GM21723 (cell line): ENCODE measurements at regions not wholly inside any gene's neighbourhood (a gene's known extent, or its start where the extent isn't known, plus 50 kb on each side); places are given as distances from the start of the nearest gene placed in this dataset.

Experiments used
- ATAC-seq: cut with Tn5 transposase; IDR thresholded peaks from one replicate; pipeline ENCODE4 v1.9.1; 2021; ENCODE audit warnings: mild to moderate bottlenecking, moderate library complexity; ENCODE audit not compliant: unreplicated experiment

DNA sequence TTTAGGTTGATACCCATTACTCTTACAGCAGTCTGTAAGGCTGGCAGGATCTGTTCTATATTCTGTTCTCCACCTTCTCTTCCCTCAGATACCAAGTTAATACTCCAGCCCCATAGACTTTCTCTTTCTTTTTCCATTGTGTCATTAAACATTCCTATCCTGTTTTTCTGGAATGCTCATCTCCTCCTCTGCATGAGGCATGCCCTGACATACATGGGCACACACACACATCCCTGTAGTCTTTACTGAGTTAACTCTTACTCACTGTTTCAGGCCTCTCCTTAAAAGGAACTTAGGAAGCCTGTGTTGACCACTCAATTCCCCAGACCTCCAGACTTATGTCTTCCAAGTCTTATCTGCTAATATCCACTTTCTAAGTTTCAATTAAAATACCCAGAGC, 476.8 kb downstream of the METTL15 start:
- ATAC-seq, result no peak

DNA sequence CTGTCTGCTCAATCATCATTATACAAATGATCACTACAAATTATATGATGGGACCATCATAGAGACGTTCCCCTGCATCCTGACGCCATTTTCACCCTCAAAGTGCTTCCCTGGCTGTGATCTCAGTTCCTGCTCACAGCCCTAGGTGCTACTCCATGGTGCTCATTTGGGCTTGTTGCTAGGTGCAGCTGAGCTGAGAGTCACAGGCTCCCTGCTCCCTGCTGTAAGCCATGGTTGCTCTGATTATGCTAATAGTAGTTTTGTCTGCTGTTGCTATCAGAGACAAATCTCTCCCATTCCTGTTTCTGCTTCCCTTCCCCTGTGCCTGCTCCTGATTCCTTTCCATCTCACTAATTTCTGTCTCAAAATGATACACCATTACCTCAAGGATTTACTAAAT, 474.3 kb downstream of the METTL15 start:
- ATAC-seq, result no peak

DNA sequence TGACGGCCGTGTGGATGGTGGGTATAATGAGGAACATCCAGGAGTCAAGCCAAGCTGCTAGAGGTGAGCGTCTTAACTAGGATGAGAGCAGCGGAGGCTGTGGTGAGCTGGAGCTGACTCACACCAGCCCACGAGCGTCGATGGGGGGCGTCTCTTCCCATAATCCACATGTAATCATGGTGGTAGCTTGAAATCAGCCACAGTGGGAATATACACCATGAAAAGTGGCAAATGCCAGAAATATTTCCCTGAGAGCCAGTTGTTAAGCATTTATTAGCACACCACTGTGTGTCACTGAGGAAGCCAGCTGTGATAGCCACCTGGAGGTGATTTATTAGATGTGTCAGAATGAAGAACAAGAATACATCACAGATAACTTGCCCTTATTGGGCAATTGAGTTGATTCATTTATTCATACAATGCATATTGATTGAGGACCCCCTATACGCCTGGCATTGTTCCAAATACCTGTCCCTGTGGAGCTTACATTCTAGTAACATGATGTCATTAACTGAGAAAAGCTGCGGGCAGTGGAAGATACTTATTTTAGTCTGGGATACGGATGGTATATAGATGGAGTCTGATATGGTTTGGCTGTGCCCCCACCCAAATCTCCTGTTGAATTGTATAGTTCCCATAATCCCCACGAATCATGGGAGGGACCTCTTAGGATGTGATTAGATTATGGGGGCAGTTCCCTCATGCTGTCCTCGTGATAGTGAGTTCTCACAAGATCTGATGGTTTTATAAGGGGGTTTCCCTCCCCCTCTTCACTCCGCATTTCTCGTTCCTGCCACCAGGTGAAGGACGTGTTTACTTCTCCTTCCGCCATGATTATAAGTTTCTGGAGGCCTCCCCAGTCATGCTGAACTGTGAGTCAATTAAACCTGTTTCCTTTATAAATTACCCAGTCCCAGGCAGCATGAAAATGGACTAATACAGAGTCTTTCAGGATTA, 473.4 kb downstream of the METTL15 start:
- ATAC-seq, result no peak

DNA sequence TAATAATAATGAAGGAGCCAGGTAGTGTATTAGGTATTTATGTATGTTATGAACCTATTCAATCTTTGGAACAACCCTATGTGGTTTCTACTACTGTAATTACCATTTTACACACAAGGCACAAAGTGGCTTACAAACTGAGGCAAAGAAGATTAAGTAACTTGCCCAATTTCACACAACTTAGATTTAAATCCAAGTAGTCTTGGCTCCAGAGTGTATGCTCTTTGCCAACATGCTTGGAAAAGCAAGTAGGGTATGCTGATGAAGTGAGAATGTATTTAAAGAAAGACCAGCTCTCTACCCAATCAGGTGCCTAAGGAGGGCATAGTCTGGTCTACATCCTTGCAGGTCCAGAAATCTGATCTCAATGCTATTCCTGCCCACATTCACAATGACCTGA, 463.2 kb downstream of the METTL15 start:
- ATAC-seq, result no peak

DNA sequence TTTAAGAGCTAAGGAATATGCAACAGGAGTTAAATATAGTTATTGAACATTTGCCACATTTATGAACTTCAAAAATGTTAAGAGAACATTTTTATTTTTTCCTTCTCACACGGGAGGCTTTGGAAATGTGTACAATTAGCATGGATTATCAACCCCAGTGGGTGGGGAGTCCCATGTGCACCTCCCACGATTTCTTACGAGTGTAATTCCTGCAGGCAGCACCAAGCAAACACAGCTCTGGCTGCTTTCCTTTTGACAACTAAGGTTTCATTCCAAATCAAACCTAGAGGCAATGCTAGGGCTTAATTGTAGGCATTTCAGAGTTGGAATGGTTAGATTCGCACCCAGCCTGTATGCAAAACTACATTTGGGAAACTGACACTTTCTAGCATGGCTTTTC, 460.9 kb downstream of the METTL15 start:
- ATAC-seq, result no peak

DNA sequence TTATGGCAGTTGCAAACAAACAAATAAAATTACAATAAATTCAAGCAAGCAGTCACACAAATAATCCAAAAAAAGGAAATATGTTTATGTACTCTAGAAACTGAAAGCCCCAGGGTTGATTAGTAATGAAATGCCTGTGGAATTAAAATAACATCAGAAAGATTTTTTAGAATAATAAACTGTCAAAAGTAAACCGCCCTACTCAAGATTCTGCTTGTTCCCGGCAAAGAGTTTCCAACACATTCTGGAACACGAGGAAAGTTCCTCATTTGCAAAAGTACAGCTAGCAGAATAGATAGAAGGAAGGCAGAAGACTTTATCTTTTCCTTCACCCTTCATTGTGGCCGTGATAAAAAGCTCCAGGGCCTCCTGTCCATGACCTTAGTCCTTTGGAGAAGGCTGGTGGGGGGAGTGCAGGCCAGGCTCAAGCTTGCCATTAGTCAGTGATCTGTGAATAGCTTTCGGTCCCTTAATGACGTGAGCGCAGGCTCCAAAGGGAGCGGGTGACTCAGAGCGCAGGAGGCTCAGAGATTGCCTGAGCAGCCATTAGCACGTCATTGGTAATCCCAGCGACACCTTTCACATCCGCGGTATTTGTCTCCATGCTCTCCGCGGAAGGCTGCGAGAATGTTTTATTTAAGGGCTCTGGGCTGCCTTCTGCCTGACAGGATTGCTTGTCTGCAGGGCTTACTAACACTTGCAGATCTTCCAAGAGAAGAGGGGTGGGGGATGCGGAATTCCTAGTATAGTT, 458.3 kb downstream of the METTL15 start:
- no peak for ATAC-seq

DNA sequence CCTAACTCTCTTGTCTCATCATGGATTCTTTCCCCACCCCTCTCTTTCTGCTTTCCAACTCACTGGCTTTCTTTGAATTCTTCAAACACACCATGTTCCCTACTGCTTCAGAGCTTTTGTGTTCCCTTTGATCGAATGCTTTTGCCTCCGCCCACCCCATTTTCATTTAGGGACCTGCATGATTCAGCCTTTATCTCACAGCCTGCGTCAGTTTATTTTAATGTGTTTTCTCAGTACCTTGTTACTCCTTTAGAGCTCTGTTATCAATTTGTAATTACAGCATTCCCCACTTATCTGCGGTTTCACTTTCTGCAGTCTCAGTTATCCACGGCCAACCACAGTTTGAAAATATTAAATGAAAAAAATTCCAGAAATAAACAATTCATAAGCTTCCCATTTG, 451.3 kb downstream of the METTL15 start:
- ATAC-seq, result no peak

DNA sequence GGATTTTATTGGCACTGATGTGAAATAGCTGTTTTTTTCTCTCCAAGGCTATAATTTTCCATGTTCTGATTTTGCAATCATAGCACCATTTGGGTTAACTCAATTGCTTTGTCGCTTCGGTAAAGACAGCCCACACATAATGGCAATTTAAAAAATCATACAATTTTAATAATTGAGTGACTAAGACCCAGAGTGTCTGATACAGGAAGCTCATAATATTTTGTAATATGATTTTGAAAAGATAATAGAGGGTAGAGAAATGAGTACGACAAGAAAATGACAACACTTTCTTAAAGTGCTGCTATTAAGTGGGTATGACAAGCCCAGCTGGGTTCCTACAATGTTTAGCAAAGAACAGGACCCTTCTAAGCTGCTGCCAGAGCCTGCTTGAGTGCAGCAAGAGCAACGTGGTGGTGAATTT, 439.1 kb downstream of the METTL15 start:
- no peak for ATAC-seq

DNA sequence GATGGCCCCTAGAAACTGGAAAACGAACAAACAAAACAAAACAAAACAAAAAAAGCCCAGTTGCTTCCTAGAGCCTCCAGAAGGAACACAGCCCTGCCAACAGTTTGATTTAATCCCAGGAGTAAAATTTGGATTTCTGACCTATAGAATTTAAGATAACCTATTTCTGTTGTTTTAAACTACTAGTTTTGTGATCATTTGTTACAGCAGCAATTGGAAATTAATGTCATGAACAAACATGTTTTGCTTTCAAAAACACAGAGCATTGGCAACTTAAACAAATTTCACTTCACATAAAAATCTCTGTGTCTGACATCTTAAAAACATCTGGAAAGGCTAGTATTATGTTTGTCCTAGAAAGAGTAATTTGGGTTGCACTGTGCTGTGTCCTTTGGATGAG, 437.3 kb downstream of the METTL15 start:
- ATAC-seq, result no peak

DNA sequence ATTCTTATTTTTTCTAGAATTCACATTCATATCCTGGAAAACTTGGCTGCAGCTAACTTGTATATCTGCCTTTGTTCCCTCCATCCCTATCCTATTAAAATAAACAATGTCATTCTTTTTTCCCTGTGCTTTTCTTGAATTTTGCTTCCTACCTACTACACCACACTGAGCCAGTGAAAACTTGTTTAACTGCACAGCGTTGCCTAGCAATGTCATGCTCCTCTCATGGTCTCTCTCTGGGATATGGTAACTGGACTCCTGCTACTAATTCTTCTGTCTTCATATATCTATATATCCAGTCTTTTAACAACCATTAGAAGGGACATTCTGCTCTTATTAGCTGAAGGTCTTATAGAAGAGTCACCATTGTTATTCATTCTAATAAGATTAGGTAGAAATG, 434.4 kb downstream of the METTL15 start:
- ATAC-seq, result no peak

DNA sequence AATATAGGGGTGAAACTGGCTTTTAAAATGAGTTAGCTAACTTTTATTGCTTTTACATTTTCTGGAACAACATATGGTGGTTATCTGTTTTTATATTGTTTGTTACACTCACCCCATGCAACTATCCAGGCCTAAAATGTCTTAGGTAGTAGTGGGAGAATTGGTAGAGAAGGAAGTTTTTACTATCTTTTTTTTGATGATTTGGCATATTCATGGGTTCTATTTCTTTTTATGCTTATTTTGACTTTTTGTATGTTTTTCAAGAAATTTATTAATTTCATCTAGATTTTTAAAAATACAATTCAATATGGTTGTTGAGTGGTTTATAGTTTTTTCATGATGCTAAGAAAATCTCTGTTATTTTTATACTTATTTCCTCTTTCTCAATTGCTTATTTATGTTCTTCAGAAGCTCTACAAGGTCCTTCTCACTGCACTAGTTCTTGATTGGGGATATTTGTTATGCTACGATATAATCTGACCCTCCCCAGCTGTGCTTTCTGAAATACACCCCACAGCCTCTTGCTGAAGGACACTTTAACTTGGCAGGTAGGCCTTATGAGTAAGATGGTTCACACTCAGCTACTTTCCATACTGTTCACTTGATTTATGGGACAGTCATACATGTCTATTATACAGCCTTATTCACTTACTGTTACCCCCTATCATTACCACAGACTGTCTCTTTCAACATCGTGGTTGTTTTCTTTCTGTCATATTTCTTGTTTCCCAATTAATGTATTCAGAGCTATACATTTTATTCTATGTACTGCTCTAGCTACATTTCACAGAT, 431.2 kb downstream of the METTL15 start:
- ATAC-seq, result no peak

DNA sequence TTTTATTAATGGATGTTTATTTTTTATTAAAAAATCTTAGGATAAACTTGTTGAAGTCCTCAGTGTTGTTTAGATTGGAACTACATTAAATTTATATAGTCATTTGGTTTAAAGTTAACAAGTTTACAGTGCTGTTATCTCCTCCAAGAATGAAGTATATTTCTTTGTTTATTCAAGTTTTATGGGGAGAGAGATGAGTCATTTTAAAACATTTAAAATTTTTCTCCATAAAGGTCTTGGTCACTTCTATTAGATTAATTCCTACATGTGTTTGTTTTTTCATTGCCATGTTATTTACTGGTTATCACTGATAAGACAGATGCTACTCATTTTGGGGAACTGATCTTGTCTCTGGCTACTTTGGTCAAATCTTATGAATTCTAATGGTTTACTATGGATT, 429.6 kb downstream of the METTL15 start:
- ATAC-seq, result no peak

DNA sequence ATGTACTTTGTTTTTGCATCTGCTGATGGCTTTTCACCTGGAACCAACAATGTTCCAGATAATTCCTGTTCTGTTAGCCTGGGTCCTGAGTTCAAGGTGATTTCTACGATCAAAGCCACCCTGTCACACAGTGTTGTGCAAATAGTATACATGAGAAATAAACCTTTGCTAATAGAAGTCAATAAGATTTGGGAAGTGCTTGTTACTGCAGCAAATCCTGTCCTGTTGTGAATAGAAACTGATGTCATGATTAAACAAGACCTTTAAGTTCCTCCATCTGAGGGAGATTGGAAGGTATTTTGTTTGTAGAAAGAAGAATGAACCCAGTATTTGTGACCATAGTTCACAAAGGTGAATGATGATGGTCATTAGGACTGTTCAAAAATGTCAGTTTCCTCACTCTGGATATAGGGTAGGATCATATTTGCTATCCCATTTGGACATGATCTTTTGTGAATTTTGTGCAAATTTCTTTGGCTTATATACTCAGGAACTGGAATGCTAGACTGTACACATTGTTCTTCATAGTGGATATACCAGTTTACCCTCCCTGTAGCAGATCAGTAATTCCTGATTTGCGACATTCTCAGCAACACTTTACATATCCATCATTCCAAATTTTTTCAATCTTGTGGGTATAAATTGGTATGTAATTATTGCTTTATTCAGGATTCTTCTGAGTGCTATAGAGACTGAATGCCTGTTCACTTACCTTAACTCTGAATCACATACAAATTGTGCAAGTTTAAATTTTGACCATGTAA, 428.5 kb downstream of the METTL15 start:
- ATAC-seq, result no peak

DNA sequence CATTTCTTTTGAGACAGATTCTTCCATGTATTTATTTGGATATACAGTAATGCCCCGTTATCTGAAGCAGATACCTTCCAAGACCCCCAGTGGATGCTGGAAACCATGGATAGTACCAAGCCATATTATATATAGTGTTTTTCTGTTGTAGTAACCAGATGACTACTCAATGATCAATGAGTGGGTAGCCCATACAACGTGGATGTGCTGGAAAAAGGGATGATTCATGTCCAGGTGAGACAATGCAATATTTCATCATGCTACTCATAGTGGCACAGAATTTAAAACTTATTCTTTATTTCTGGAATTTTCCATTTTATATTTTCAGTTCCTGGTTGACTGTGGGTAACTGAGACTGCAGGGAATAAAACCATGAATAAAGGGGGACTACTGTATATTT, 427.5 kb downstream of the METTL15 start:
- no peak for ATAC-seq

DNA sequence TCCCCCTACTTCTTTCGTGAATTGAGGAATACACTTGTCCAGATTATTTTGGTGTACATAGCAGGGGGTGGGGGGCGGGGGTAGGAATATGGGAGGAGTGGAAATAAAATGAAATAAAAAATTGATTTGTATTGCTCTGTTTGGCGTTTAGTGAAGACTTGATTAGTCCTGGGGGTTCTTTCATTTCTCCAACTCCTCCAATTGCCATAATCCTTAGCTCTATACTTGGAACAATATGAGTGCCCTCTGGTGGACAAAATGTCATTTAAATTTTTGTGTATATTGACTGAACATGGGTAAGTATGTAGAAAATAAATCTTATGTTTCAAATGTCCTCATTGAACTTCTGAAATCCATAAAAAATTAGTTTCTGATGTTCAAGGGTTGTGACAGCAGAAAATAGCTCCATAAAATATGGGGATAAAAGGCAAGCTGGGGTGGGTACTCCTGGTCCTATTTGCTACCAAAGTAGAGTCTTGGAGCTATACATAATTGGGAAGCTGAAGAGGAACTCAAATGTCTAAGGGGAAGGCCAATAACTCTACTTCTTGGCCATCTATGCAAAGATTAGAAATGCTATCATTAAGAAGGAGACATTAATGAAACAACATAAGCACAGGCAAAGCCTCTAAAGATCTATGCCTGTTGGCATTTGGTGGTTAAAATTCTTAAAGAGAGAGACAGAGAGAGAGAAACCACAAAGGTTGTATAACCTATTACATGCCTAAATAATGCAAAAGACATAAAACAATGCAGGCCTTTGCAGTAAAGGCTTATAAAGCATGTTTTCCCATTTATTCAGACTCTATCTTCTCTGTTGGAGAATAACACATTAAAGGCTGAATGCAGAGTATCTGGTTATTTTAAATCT, 421.6 kb downstream of the METTL15 start:
- ATAC-seq, result peak; percentile 55

DNA sequence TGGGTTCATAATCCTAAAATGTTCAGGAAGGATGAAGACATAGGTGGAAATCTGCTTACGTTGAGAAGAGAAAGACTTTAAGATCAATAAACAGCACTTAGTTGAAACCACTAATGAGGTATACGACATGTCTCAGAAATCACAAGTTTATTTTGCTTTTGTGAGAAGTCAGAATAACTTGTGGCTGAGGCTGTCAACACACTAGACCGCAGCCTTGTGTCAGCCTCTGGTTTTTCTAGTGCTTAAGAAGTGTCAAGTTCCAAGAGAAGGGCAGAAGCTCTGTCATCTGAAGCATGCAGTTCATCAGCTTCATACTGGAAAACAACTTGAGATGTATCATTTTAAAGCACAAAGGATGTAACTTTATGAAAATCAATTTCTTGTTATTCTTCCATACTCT, 420.9 kb downstream of the METTL15 start:
- ATAC-seq, result no peak

DNA sequence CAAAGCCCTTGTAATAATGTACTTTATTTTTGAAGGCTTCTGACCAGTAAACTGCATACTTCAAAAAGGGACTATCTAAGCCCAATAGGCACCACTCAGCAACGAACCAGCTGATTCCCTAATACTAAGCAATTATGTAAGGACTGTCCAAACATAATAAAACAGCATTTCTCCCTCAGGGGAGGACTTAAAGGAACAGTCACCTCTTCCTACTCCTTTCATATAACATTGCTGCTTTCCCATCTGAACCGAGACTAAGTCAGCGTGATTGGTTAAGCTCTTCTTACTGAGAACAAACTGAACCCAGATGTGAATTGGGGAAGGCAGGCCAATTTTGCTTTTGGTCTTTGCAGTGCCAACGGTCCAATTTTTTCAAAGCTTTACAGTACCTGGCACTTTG, 420.0 kb downstream of the METTL15 start:
- no peak for ATAC-seq

DNA sequence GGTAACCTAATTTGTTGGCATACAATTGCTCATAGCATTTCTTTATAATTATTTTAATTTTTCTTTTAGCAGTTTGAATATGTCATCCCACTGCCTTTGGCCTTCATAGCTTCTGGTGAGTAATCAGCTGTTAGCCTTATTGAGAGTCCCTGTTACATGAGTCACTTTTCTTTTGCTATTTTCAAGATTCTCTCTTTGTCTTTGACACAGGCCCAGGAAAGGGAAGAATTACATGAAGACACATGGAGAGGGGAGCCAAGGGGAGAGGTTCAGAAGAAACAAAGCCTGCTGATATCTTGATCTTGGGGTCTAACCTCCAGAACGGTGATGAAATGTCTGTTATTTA, 418.2 kb downstream of the METTL15 start:
- ATAC-seq, result no peak

DNA sequence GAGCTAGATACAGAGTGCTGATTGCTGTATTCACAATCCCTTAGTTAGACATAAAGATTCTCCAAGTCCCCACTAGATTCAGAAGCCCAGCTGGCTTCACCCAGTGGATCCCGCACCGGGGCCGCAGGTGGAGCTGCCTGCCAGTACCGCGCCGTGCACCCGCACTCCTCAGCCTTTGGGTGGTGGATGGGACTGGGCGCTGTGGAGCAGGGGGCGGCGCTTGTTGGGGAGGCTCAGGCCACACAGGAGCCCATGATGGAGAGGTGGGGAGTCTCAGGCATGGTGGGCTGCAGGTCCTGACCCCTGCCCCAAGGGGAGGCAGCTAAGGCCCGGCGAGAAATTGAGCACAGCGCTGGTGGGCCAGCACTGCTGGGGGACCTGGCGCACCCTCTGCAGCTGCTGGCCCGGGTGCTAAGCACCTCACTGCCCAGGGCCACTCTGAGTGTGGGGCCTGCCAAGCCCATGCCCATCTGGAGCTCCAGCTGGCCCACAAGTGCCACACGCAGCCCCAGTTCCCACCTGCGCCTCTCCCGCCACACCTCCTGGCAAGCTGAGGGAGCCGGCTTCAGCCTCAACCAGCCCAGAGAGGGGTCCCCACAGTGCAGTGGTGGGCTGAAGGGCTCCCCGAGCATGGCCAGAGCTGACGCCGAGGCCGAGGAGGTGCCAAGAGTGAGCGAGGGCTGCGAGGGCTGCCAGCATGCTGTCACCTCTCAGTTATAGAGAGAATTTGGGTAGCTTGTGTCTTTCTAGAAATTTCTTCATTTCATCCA, 417.6 kb downstream of the METTL15 start:
- no peak for ATAC-seq
